Fibroblast of the conjunctiva (primary cell): ENCODE measurements at regions not wholly inside any gene's neighbourhood (a gene's known extent, or its start where the extent isn't known, plus 50 kb on each side); places are given as distances from the start of the nearest gene placed in this dataset.
A peak's percentile ranks its signal among the peaks of the same experiment; 100 is the strongest.

Experiments used
- DNase-seq: peaks from one replicate; pipeline ENCODE4 v3.0.0-alpha.2; 2010; ENCODE audit warnings: low read depth

GRCh38 chr18:54769526-54770464, 58.5 kb upstream of the RAB27B start:
- DNase-seq: no peak

- DNase-seq: no peak
Measured at GRCh38 chr18:54772056-54772455, 56.2 kb upstream of the RAB27B start.

- no peak for DNase-seq
Measured at GRCh38 chr18:54774423-54774822, 53.9 kb upstream of the RAB27B start.

DNA sequence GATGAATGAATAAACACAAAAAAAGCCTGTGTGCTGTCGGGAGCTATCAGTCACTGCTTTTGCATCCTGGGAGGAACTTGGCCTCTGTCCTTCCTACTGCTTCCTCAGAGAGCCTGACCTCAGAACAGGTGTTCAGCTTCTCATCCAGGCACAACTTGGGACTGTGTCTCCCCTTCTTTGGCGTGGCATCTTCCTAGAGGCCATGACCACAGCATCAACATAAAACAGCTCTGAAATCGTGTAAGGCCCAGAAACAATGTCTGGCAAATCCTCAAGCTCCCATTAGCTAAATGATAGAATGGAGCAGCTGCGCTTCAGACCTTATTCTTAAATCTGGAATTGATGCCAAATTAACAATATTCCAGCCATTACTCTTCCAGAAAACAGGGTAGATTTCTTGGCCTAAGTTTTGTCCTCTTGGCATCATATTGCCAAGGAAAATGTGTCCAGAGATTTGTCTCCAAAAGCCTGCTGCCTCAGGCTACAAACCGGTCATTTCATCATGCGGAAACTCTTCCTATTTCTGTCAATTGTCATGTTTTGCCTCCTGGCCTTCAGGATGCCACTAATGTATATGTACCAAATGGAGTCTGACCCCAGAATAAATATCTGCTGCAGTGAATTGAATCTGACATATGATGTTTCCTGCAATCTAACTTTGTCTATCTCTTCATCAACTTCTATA, 53.2 kb upstream of the RAB27B start:
- DNase-seq: no peak

DNA sequence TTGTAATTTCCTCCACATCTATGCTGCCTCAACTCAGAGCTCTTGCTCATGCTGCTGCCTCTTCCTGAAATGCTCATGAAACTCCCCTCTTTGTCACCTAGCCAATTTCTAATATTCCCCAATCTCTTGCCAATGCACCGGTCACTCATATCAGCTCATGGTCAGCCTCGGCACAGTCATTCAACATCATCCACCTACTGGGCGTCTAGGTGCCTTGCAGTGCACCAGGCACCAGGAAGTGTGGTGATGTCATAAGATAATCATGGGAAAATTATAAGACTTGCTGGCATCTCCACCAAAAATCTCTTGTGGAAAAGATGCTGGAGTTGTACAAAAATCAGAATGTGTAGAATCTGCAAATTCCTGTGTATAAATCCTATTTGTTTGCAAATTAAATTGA, 52.6 kb upstream of the RAB27B start:
- peak; percentile 60 for DNase-seq

DNA sequence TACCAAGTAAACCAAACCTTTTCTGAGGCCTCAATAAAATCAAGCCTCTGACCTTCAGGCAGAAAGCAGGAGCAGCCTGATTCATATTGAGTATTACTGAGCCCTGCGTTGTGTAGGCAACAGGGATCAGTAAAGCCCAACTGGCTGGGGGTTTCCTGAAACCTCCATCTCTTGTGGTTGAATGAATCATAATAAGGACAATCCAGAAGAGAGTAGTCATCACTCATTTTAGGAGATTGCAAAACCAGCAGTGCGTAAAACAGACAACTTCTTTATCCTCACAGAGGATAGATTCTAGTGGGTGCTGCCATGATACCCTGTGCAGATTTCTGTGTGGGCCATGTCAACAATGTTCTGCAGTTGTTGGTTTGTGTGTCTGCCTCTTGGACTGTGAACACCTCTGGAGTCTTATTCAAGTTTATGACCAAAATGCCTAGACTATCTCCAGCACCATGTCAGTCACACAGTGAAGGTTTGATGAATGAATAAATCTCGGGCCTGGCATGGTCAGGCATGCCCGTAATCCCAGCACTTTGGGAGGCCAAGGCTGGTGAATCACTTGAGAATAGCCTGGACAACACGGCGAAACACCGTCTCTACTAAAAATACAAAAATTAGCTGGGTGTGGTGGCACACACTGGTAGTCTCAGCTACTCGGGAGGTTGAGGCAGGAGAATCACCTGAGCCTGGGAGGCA, 51.8 kb upstream of the RAB27B start:
- DNase-seq: peak; percentile 98

DNA sequence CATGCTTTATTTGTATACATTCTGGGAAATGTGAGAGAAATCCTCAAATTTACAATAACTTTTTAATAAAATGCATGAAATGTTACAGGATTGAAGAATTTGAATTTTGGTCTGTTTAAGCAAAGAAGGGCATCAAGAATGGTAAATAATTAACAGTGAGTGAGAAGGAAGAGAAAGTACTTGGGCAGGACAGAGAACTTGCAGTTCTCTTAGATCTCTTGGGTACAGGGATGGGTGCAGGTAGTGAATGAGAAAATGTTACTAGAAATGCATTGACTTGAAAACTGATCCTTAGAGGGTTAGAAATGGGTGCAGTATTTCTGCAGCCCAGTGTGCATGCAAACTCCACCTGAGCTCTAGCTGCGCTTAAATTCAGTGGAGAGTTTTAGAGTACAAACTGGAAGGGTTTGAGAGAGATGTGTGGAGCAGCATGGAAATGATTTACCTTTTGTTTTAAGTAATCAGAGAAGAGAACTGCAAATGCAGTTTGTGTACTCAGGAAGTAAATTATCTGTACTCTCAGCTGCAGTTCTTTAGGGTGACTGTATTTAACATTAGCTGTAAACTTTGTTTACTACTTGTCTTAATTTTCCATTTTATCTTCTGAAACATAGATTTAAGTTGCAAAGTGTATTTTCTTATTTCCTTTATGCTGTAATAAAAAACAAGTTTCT, 51.0 kb upstream of the RAB27B start:
- no peak for DNase-seq

DNA sequence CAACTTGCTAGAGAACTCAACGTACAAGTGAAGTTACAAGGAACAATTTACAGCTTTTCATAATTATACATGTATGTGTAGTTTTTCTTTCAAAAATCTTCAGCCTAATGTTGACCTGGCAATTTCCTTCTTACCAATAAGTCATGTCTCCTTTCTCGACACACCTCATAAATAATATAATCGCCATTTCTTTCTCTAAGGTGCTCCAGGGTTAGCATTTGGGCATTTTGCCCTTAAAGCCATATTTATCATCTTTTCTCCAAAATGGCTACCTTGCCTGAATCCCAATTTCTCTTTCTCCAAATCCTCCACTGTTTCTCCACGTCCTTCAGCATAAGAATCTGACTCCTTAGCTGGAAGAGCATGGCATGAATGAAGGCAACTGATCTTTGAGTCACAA, 50.3 kb upstream of the RAB27B start:
- DNase-seq: no peak
